Loucy (cell line): ENCODE measurements at regions not wholly inside any gene's neighbourhood (a gene's known extent, or its start where the extent isn't known, plus 50 kb on each side); places are given as distances from the start of the nearest gene placed in this dataset.

Experiments used
- H2AFZ ChIP-seq: fragments of 200-600 bp; sonication (generic); 2 replicates; pipeline ENCODE4 v1.6.0; 2016; ENCODE audit warnings: antibody characterized with exemption, mild to moderate bottlenecking, low read length, moderate library complexity
- H3F3A ChIP-seq: fragments of 200-600 bp; 2 replicates; pipeline ENCODE4 v1.6.0; 2016; ENCODE audit warnings: antibody characterized with exemption, low read depth, mild to moderate bottlenecking
- H3K27me3 ChIP-seq: fragments of 200-600 bp; sonication (generic); 2 replicates; pipeline ENCODE4 v1.6.1; 2014; ENCODE audit warnings: low read length, mild to moderate bottlenecking; ENCODE audit not compliant: insufficient read depth, poor library complexity, severe bottlenecking
- H3K36me3 ChIP-seq: fragments of 200-600 bp; sonication (generic); 2 replicates; pipeline ENCODE4 v1.6.1; 2016; ENCODE audit warnings: low read length; ENCODE audit not compliant: insufficient read depth
- H3K4me1 ChIP-seq: fragments of 200-600 bp; sonication (generic); 2 replicates; pipeline ENCODE4 v1.5.1; 2014; ENCODE audit warnings: low read length, mild to moderate bottlenecking; ENCODE audit not compliant: insufficient read depth, poor library complexity, severe bottlenecking
- H3K4me2 ChIP-seq: fragments of 200-600 bp; sonication (generic); 2 replicates; pipeline ENCODE4 v1.6.0; 2014; ENCODE audit warnings: antibody characterized with exemption, low read length, low read depth, mild to moderate bottlenecking; ENCODE audit not compliant: poor library complexity, severe bottlenecking
- H3K4me3 ChIP-seq: fragments of 200-600 bp; sonication (generic); 2 replicates; pipeline ENCODE4 v1.5.1; 2014; ENCODE audit warnings: low read length, mild to moderate bottlenecking, mixed read lengths; ENCODE audit not compliant: poor library complexity, severe bottlenecking
- H3K79me2 ChIP-seq: fragments of 200-600 bp; sonication (generic); 2 replicates; pipeline ENCODE4 v1.6.1; 2014; ENCODE audit warnings: low read length; ENCODE audit not compliant: insufficient read depth
- H3K9ac ChIP-seq: fragments of 200-600 bp; sonication (generic); 2 replicates; pipeline ENCODE4 v1.6.0; 2014; ENCODE audit warnings: mild to moderate bottlenecking, low read depth, low read length, moderate library complexity; ENCODE audit not compliant: poor library complexity, severe bottlenecking
- H3K9me2 ChIP-seq: fragments of 200-600 bp; sonication (generic); replicated peaks from 2 replicates; pipeline ENCODE4 v1.6.1; 2016; ENCODE audit warnings: low read depth, low read length, mixed read lengths
- H3K9me3 ChIP-seq: fragments of 200-600 bp; sonication (generic); 2 replicates; pipeline ENCODE4 v1.6.1; 2014; ENCODE audit warnings: mild to moderate bottlenecking, antibody characterized with exemption, low read length, low read depth; ENCODE audit not compliant: insufficient read depth
- H4K20me1 ChIP-seq: fragments of 200-600 bp; sonication (generic); 2 replicates; pipeline ENCODE4 v1.6.0; 2014; ENCODE audit warnings: antibody characterized with exemption, low read length, mild to moderate bottlenecking; ENCODE audit not compliant: insufficient read depth, poor library complexity, severe bottlenecking
- EZH2phosphoT487 ChIP-seq: fragments of 200-600 bp; IDR thresholded peaks from 2 replicates; pipeline ENCODE4 v1.6.1; 2018; ENCODE audit warnings: antibody characterized with exemption, mild to moderate bottlenecking, moderate library complexity, borderline replicate concordance
- TF ChIP-seq, protein P1 (sequence below): fragments of 200-600 bp; sonication (generic); conservative IDR thresholded peaks from 2 replicates; pipeline ENCODE4 v1.5.1; 2014; ENCODE audit warnings: mild to moderate bottlenecking, antibody characterized with exemption, low read length

DNA sequence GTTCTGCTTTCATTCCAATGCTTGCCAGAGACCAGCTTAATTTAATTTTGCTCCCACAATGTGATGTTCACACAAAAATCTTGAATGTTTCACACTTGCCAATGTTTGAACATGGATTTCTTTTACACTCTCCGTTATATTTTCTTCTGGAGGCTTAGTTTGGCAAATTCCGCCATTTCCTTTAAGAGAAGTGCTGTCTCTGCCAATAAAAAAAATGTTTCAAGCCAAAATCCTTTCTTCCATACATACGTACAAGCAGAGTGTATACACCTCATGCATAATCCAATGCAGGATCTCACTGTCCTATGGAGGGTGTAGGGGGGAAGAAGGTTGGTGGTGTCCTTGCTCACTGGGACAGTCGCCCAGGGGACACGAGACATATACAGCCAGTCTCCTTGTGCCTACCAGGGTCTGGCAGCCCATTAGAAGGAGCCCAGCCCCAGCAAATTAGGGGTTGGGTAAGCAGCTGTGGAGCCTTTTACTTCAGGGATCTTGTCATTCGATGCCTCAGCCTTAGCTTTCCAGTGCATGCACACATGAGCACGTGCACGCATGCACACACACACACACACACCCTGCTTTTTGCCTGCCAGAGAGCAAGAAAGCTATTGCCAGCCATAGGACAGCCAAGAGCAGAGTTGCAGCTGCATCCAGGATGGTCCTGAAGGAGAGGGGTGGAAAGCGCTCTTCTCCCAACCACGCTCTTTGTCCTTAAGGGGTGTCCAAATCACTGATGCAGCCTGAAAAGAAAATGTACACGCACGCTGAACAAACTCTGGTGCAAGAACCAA is 208.3 kb downstream of the FOXO1 start:
- Histone ChIP-seq H3K36me3 (no peaks in the 10 kb centered on the region), H3K4me3 (no peak overlapping the region), H4K20me1 (no peaks in the 10 kb centered on the region), H3K79me2 (no peaks in the 10 kb centered on the region), H3K9me2 (no peaks in the 10 kb centered on the region), H3K4me1 (no peaks in the 10 kb centered on the region), H3K9me3 (no peaks in the 10 kb centered on the region), H3F3A (no peaks in the 10 kb centered on the region), H3K4me2 (no peak overlapping the region), H2AFZ (no peak overlapping the region), H3K27me3 (no peaks in the 10 kb centered on the region), H3K9ac (no peak overlapping the region)
- no peak for TF ChIP-seq EZH2phosphoT487
- TF ChIP-seq, protein P1, sequence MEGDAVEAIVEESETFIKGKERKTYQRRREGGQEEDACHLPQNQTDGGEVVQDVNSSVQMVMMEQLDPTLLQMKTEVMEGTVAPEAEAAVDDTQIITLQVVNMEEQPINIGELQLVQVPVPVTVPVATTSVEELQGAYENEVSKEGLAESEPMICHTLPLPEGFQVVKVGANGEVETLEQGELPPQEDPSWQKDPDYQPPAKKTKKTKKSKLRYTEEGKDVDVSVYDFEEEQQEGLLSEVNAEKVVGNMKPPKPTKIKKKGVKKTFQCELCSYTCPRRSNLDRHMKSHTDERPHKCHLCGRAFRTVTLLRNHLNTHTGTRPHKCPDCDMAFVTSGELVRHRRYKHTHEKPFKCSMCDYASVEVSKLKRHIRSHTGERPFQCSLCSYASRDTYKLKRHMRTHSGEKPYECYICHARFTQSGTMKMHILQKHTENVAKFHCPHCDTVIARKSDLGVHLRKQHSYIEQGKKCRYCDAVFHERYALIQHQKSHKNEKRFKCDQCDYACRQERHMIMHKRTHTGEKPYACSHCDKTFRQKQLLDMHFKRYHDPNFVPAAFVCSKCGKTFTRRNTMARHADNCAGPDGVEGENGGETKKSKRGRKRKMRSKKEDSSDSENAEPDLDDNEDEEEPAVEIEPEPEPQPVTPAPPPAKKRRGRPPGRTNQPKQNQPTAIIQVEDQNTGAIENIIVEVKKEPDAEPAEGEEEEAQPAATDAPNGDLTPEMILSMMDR = no peak

DNA sequence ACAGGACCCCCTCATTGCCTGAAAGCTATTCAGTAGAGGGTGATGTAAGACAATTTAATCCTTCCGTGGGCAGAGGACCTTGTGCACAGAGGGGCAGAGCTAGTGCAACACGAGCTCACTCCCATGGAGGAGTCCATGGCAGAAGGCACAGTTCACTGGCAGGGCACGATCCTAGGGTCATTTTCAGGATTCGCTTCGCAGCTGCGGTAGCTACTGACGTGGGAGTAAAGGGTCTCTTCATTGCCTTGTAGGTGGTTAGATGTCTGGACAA is 207.8 kb downstream of the FOXO1 start:
- Histone ChIP-seq H3K4me2 (no peak overlapping the region), H3K36me3 (no peaks in the 10 kb centered on the region), H3K27me3 (no peaks in the 10 kb centered on the region), H3K4me1 (no peaks in the 10 kb centered on the region), H3K79me2 (no peaks in the 10 kb centered on the region), H3K9me3 (no peaks in the 10 kb centered on the region), H2AFZ (no peak overlapping the region), H3K9ac (no peak overlapping the region), H4K20me1 (no peaks in the 10 kb centered on the region), H3F3A (no peaks in the 10 kb centered on the region), H3K4me3 (no peak overlapping the region), H3K9me2 (no peaks in the 10 kb centered on the region)
- no peak for TF ChIP-seq EZH2phosphoT487
- TF ChIP-seq, protein P1 = no peak

DNA sequence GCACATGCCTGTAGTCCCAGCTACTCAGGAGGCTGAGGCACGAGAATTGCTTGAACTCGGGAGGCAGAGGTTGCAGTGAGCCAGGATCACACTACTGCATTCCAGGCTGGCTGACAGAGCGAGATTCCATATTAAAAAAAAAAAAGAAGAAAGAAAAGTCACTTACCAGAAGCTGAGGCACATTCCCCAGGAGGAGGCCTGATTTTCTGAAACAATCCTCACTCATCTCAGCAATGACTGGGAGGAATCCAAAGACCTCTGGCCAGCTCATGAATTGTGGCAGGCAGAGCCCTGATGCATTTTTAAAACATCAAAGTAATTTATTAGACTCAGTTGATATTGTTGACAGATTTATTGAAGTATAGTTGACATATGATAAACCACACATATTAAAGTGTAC is 206.3 kb downstream of the FOXO1 start:
- H3K4me2 ChIP-seq = no peak overlapping the region
- TF ChIP-seq, protein P1 = no peak
- TF ChIP-seq EZH2phosphoT487 = no peak
- no peaks in the 10 kb centered on the region for H3K36me3 ChIP-seq
- H3K9me3 ChIP-seq = no peaks in the 10 kb centered on the region
- H3K27me3 ChIP-seq = no peaks in the 10 kb centered on the region
- no peak overlapping the region for H2AFZ ChIP-seq
- no peaks in the 10 kb centered on the region for H4K20me1 ChIP-seq
- H3K4me1 ChIP-seq = no peaks in the 10 kb centered on the region
- no peak overlapping the region for H3K4me3 ChIP-seq
- H3K79me2 ChIP-seq = no peaks in the 10 kb centered on the region
- no peak overlapping the region for H3K9ac ChIP-seq
- no peaks in the 10 kb centered on the region for H3F3A ChIP-seq
- no peaks in the 10 kb centered on the region for H3K9me2 ChIP-seq
